SK-N-SH (cell line): ENCODE measurements at regions not wholly inside any gene's neighbourhood (a gene's known extent, or its start where the extent isn't known, plus 50 kb on each side); places are given as distances from the start of the nearest gene placed in this dataset.

Source experiments
- CTCF ChIA-PET: fragments of 300-600, 350-600 bp; formaldehyde crosslinking; extraction: SDS; loops from one replicate; lab custom pipeline; 2021; lab: Yijun Ruan, JAX
- POLR2A ChIA-PET: fragments of 350-600 bp; sonication (Branson Sonifier 250); formaldehyde crosslinking; extraction: SDS; loops from one replicate; lab custom pipeline; 2020; ENCODE audit warnings: antibody characterized with exemption, inconsistent platforms; lab: Yijun Ruan, JAX
- DNase-seq: peaks from one replicate; pipeline ENCODE4 v3.0.0; 2012
- H2AFZ ChIP-seq: fragments of 200-600 bp; sonication (generic); 2 replicates; pipeline ENCODE4 v1.8.1; 2016; ENCODE audit warnings: antibody characterized with exemption, mild to moderate bottlenecking, low read depth
- H3F3A ChIP-seq: fragments of 200-600 bp; sonication (generic); replicated peaks from 2 replicates; pipeline ENCODE3; 2016; ENCODE audit warnings: antibody characterized with exemption, mild to moderate bottlenecking; ENCODE audit not compliant: insufficient read depth
- H3K27ac ChIP-seq, 2 experiments: fragments of 200-500 bp in 1 of 2; fragments of 200-600 bp in 1 of 2; sonication (Bioruptor generic) in 1 of 2; sonication (generic), shearing (Covaris generic) in 1 of 2; 2 replicates each; pipeline versions ENCODE4 v1.5.1 to v1.6.1; 2014 to 2016; ENCODE audit warnings: low read depth in 2 of 2, inconsistent platforms in 1 of 2, low read length in 1 of 2, mild to moderate bottlenecking in 1 of 2, mixed read lengths in 1 of 2
- H3K27me3 ChIP-seq: fragments of 200-600 bp; sonication (generic), shearing (Covaris generic); 2 replicates; pipeline ENCODE4 v1.6.1; 2016; ENCODE audit warnings: mixed run types; ENCODE audit not compliant: insufficient read depth
- H3K36me3 ChIP-seq, 2 experiments: fragments of 200-500 bp in 1 of 2; fragments of 200-600 bp in 1 of 2; sonication (Bioruptor generic) in 1 of 2; sonication (generic) in 1 of 2; replicated peaks in 1 of 2; 2 replicates each; pipeline versions ENCODE3 to v1.5.1; 2014 to 2016; ENCODE audit warnings: low read length in 1 of 2, mild to moderate bottlenecking in 1 of 2; ENCODE audit not compliant: insufficient read depth in 2 of 2, control insufficient read depth in 1 of 2
- H3K4me1 ChIP-seq, 2 experiments: fragments of 200-500 bp in 1 of 2; fragments of 200-600 bp in 1 of 2; sonication (Bioruptor generic) in 1 of 2; sonication (generic), shearing (Covaris generic) in 1 of 2; 2 replicates each; pipeline versions ENCODE4 v1.5.1 to v1.6.1; 2014 to 2016; ENCODE audit warnings: low read depth in 1 of 2, low read length in 1 of 2, mixed run types in 1 of 2; ENCODE audit not compliant: insufficient read depth in 2 of 2, control insufficient read depth in 1 of 2
- H3K4me2 ChIP-seq: fragments of 200-600 bp; sonication (generic), shearing (Covaris generic); 2 replicates; pipeline ENCODE4 v1.6.1; 2017; ENCODE audit warnings: mixed run types
- H3K4me3 ChIP-seq, 2 experiments: fragments of 200-500 bp in 1 of 2; fragments of 200-600 bp in 1 of 2; sonication (Bioruptor generic) in 1 of 2; sonication (generic), shearing (Covaris generic) in 1 of 2; 2 replicates each; pipeline versions ENCODE4 v1.5.1 to v1.8.1; 2014 to 2016; ENCODE audit warnings: low read depth in 2 of 2, inconsistent platforms in 1 of 2, low read length in 1 of 2, mild to moderate bottlenecking in 1 of 2, mixed read lengths in 1 of 2, moderate library complexity in 1 of 2
- H3K79me2 ChIP-seq: fragments of 200-600 bp; sonication (generic); 2 replicates; pipeline ENCODE4 v1.8.1; 2017; ENCODE audit warnings: mild to moderate bottlenecking; ENCODE audit not compliant: insufficient read depth
- H3K9ac ChIP-seq: fragments of 200-600 bp; sonication (generic); 2 replicates; pipeline ENCODE4 v1.6.1; 2017; ENCODE audit warnings: mixed run types
- H3K9me2 ChIP-seq: fragments of 200-600 bp; sonication (generic); 2 replicates; pipeline ENCODE4 v1.6.1; 2017; ENCODE audit warnings: mixed run types
- H3K9me3 ChIP-seq: fragments of 200-600 bp; sonication (generic); 2 replicates; pipeline ENCODE4 v1.6.1; 2017; ENCODE audit warnings: mixed run types, mild to moderate bottlenecking, moderate library complexity
- H4K20me1 ChIP-seq: fragments of 200-600 bp; sonication (generic); 2 replicates; pipeline ENCODE4 v1.6.1; 2017; ENCODE audit warnings: mild to moderate bottlenecking, mixed run types; ENCODE audit not compliant: insufficient read depth
- CHD2 ChIP-seq: fragments of 150-350 bp; IDR thresholded peaks from 2 replicates; pipeline ENCODE4 v1.6.1; 2018; ENCODE audit warnings: low read length; ENCODE audit not compliant: partially characterized antibody
- ELF1 ChIP-seq: IDR thresholded peaks from 2 replicates; pipeline ENCODE4 v1.4.0; 2012
- EP300 ChIP-seq, 2 experiments: IDR thresholded peaks; 2 replicates each; pipeline versions ENCODE4 v1.4.0 to v1.6.1; 2012; ENCODE audit warnings: borderline replicate concordance in 1 of 2, low read depth in 1 of 2, low read length in 1 of 2
- FOSL2 ChIP-seq: IDR thresholded peaks from 2 replicates; pipeline ENCODE4 v1.4.0; 2012; ENCODE audit warnings: low read depth, mild to moderate bottlenecking, moderate library complexity, borderline replicate concordance
- FOXJ3 ChIP-seq: sonication (generic); formaldehyde crosslinking; IDR thresholded peaks from 2 replicates; pipeline ENCODE4 v1.5.1; 2020; ENCODE audit warnings: mild to moderate bottlenecking, missing genetic modification reagents
- FOXM1 ChIP-seq: IDR thresholded peaks from 2 replicates; pipeline ENCODE4 v1.4.0; 2012; ENCODE audit warnings: low read depth, mild to moderate bottlenecking
- JUND ChIP-seq: IDR thresholded peaks from 2 replicates; pipeline ENCODE4 v1.4.0; 2012
- MAX ChIP-seq: IDR thresholded peaks from 2 replicates; pipeline ENCODE4 v1.4.0; 2012; ENCODE audit warnings: low read depth
- MEF2A ChIP-seq: IDR thresholded peaks from 2 replicates; pipeline ENCODE4 v1.4.0; 2012; ENCODE audit warnings: low read depth, borderline replicate concordance
- MXI1 ChIP-seq: IDR thresholded peaks from 2 replicates; pipeline ENCODE4 v1.6.1; 2012; ENCODE audit warnings: mild to moderate bottlenecking, low read depth, low read length, improper control_type of control experiment
- NFIC ChIP-seq: IDR thresholded peaks from 2 replicates; pipeline ENCODE4 v1.4.0; 2012; ENCODE audit warnings: borderline replicate concordance
- PBX3 ChIP-seq: IDR thresholded peaks from 2 replicates; pipeline ENCODE4; 2012
- POLR2AphosphoS5 ChIP-seq: IDR thresholded peaks from 2 replicates; pipeline ENCODE4 v1.6.1; 2012; ENCODE audit warnings: low read depth, low read length
- RCOR1 ChIP-seq: fragments of 150-350 bp; IDR thresholded peaks from 2 replicates; pipeline ENCODE4 v1.6.1; 2017; ENCODE audit warnings: antibody characterized with exemption, low read length
- RFX5 ChIP-seq: IDR thresholded peaks from 2 replicates; pipeline ENCODE4 v1.6.1; 2012; ENCODE audit warnings: mild to moderate bottlenecking, improper control_type of control experiment, low read length
- SIN3A ChIP-seq: IDR thresholded peaks from 2 replicates; pipeline ENCODE4 v1.6.1; 2012; ENCODE audit warnings: low read depth, mild to moderate bottlenecking, low read length, moderate library complexity, borderline replicate concordance
- TAF1 ChIP-seq: IDR thresholded peaks from 2 replicates; pipeline ENCODE4 v1.6.1; 2012; ENCODE audit warnings: low read depth, mild to moderate bottlenecking, low read length, moderate library complexity, borderline replicate concordance
- TCF12 ChIP-seq: IDR thresholded peaks from 2 replicates; pipeline ENCODE4 v1.4.0; 2012
- TEAD4 ChIP-seq: IDR thresholded peaks from 2 replicates; pipeline ENCODE4 v1.4.0; 2012; ENCODE audit warnings: mild to moderate bottlenecking, borderline replicate concordance; ENCODE audit not compliant: insufficient read depth
- USF2 ChIP-seq: fragments of 150-350 bp; IDR thresholded peaks from 2 replicates; pipeline ENCODE4 v1.6.1; 2017; ENCODE audit warnings: antibody characterized with exemption, low read length, low read depth, borderline replicate concordance
- WGBS: methylation state at CpG from one replicate; pipeline ENCODE4 v1.1.6; 2017; ENCODE audit warnings: low lambda C conversion rate; 5-methylcytosine and 5-hydroxymethylcytosine counted together
- TF ChIP-seq, protein P1 (sequence below): IDR thresholded peaks from 2 replicates; pipeline ENCODE4 v1.6.1; 2012; ENCODE audit warnings: mild to moderate bottlenecking, low read depth, low read length, moderate library complexity
- TF ChIP-seq, protein P2 (sequence below): IDR thresholded peaks from 2 replicates; pipeline ENCODE4 v1.4.0; 2012; ENCODE audit warnings: low read depth, borderline replicate concordance
- TF ChIP-seq, protein P3 (sequence below): fragments of 200-600 bp; sonication (generic); IDR thresholded peaks from 2 replicates; pipeline ENCODE4 v1.6.1; 2017; ENCODE audit warnings: antibody characterized with exemption, mild to moderate bottlenecking, moderate library complexity

- Histone ChIP-seq H3K4me2 (peak overlapping the region; percentile 25; the same call in 1 of the 2 replicates), H3K9ac (no peak overlapping the region; the same call in 1 of the 2 replicates), H3F3A (peaks cover 14% of the 10 kb centered on the region), H3K27me3 (no peaks in the 10 kb centered on the region), H3K9me2 (no peaks in the 10 kb centered on the region), H3K9me3 (no peaks in the 10 kb centered on the region), H2AFZ (0 out of 2 replicates have a peak overlapping the region, but pooled peaks have one; percentile 5), H3K79me2 (no peaks in the 10 kb centered on the region), H3K4me1 (peaks cover 4 to 27% of the 10 kb centered on the region in 2 experiments), H4K20me1 (no peaks in the 10 kb centered on the region), H3K4me3 (no peak overlapping the region), H3K36me3 (no peaks in the 10 kb centered on the region), H3K27ac (peak overlapping the region in 1 of 2 experiments; percentile 65; a peak in 3 of 4 replicates)
- no peak for DNase-seq
- ChIA-PET POLR2A (interaction anchor here (1.0 kb wide), 1 partner anchor 451 kb away, joined by 3 read pairs; no protein-coding TSS in a partner anchor), CTCF (interaction anchor here (1.4 kb wide), 1 partner anchor 8 kb away, joined by 4 read pairs; no protein-coding TSS in a partner anchor)
- TF ChIP-seq JUND (peak; percentile 38), CHD2 (no peak), MXI1 (peak; percentile 48), NFIC (peak; percentile 96), EP300 (IDR thresholded peaks at IDR 0.05; ENCODE audit: borderline replicate concordance in 1 of 2, low read depth in 1 of 2, low read length in 1 of 2) (peak in 1 of 2 experiments; percentile 59; a peak in 1 of 4 replicates), ELF1 (peak; percentile 45; the same call in 1 of the 2 replicates), RCOR1 (no peak), RFX5 (no peak), FOXJ3 (CRISPR knock-in tag) (no peak), MAX (peak; percentile 72), FOXM1 (no peak), POLR2AphosphoS5 (peak; percentile 34; the same call in 1 of the 2 replicates), TEAD4 (peak; percentile 73; the same call in 1 of the 2 replicates), SIN3A (peak; percentile 60; the same call in 1 of the 2 replicates), PBX3 (peak; percentile 60), MEF2A (no peak), USF2 (no peak), TCF12 (peak; percentile 59), TAF1 (no peak), FOSL2 (peak; percentile 29; the same call in 1 of the 2 replicates)
- TF ChIP-seq, protein P1, sequence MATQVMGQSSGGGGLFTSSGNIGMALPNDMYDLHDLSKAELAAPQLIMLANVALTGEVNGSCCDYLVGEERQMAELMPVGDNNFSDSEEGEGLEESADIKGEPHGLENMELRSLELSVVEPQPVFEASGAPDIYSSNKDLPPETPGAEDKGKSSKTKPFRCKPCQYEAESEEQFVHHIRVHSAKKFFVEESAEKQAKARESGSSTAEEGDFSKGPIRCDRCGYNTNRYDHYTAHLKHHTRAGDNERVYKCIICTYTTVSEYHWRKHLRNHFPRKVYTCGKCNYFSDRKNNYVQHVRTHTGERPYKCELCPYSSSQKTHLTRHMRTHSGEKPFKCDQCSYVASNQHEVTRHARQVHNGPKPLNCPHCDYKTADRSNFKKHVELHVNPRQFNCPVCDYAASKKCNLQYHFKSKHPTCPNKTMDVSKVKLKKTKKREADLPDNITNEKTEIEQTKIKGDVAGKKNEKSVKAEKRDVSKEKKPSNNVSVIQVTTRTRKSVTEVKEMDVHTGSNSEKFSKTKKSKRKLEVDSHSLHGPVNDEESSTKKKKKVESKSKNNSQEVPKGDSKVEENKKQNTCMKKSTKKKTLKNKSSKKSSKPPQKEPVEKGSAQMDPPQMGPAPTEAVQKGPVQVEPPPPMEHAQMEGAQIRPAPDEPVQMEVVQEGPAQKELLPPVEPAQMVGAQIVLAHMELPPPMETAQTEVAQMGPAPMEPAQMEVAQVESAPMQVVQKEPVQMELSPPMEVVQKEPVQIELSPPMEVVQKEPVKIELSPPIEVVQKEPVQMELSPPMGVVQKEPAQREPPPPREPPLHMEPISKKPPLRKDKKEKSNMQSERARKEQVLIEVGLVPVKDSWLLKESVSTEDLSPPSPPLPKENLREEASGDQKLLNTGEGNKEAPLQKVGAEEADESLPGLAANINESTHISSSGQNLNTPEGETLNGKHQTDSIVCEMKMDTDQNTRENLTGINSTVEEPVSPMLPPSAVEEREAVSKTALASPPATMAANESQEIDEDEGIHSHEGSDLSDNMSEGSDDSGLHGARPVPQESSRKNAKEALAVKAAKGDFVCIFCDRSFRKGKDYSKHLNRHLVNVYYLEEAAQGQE = no peak
- TF ChIP-seq, protein P2, sequence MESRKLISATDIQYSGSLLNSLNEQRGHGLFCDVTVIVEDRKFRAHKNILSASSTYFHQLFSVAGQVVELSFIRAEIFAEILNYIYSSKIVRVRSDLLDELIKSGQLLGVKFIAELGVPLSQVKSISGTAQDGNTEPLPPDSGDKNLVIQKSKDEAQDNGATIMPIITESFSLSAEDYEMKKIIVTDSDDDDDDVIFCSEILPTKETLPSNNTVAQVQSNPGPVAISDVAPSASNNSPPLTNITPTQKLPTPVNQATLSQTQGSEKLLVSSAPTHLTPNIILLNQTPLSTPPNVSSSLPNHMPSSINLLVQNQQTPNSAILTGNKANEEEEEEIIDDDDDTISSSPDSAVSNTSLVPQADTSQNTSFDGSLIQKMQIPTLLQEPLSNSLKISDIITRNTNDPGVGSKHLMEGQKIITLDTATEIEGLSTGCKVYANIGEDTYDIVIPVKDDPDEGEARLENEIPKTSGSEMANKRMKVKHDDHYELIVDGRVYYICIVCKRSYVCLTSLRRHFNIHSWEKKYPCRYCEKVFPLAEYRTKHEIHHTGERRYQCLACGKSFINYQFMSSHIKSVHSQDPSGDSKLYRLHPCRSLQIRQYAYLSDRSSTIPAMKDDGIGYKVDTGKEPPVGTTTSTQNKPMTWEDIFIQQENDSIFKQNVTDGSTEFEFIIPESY = no peak
- TF ChIP-seq, protein P3, sequence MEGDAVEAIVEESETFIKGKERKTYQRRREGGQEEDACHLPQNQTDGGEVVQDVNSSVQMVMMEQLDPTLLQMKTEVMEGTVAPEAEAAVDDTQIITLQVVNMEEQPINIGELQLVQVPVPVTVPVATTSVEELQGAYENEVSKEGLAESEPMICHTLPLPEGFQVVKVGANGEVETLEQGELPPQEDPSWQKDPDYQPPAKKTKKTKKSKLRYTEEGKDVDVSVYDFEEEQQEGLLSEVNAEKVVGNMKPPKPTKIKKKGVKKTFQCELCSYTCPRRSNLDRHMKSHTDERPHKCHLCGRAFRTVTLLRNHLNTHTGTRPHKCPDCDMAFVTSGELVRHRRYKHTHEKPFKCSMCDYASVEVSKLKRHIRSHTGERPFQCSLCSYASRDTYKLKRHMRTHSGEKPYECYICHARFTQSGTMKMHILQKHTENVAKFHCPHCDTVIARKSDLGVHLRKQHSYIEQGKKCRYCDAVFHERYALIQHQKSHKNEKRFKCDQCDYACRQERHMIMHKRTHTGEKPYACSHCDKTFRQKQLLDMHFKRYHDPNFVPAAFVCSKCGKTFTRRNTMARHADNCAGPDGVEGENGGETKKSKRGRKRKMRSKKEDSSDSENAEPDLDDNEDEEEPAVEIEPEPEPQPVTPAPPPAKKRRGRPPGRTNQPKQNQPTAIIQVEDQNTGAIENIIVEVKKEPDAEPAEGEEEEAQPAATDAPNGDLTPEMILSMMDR = no peak
- WGBS = 77% methylated on average over 7 of the region's 7 CpGs
Measured at GRCh38 chr1:97006044-97006661, 284.6 kb downstream of the PTBP2 start.
